Ramos (cell line): ENCODE measurements at regions not wholly inside any gene's neighbourhood (a gene's known extent, or its start where the extent isn't known, plus 50 kb on each side); places are given as distances from the start of the nearest gene placed in this dataset.

Experiments
- in situ Hi-C: fragments of 300-500 bp; cut with MboI; formaldehyde crosslinking; loops from one replicate; pipeline ENCODE4 v1.14.3; 2022; ENCODE audit warnings: low sequenced_read_pairs; ENCODE audit not compliant: unreplicated experiment

DNA sequence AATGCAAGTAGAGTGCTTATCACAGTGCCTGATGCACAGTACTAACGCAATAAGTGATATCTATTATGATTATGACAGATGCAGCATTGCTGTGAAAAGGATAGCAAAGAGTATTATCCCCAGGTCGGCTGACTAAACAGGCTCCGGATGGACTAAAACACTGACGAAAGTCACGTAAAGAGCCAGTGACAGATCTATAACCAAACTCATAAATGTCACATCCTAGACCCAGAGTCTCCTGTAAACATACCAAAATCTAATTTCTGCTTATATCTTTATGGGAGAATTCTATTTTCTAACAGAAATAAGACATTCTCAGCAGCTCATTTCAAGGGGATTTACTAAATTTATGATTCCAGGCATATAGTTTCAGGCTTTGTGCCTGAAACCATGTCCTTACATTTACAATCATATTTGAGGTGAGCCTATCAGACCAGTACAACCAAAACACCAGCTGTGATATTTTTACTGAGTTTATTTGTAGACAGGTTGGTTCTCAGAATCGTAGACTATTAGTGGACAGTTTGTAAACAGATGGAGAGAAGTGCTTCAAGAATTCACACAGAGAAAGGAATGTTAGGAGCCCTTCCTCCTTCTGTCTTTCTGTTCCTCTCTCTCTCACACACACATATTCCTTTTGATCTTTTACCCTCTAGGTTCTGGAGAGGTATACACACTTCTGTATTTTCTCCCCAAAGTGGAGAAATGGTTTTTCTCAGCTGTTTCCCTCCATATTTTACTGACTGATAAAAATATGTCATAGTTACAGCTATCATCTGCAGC is 52.4 kb upstream of the WDR26 start:
- in situ Hi-C loops = no loop called here

DNA sequence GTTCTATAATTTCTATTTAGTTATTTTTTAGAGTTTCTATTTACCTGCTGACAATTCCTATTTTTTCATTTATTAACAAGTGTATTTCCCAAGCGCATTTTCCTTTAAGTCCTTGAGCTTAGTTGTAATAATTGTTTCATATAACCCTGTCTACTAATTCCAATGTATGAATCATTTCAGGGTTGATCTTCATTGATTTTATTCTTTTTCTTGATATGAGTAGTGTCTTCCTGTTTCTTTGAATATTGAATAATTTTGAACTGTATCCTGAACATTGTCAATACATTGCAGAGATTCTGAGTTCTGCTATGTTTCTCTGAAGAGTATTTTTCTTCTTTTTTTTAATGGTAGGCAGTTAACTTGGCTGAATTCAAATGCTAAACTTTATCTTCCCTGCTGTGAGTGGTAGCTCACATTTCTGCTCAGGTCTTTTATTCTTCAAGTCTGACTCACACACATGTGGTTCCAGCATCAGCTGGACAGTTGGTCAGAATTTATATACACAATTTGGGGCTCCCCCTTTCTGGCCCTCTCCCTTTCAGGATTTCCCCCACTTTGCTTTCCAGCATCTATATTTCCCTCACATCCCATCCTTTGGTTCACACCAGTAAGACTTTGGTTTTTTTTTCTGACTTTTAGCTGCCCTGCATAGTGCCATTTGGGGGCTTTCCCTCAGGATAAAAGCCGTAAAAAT is 54.4 kb upstream of the WDR26 start:
- in situ Hi-C loops = no loop called here

DNA sequence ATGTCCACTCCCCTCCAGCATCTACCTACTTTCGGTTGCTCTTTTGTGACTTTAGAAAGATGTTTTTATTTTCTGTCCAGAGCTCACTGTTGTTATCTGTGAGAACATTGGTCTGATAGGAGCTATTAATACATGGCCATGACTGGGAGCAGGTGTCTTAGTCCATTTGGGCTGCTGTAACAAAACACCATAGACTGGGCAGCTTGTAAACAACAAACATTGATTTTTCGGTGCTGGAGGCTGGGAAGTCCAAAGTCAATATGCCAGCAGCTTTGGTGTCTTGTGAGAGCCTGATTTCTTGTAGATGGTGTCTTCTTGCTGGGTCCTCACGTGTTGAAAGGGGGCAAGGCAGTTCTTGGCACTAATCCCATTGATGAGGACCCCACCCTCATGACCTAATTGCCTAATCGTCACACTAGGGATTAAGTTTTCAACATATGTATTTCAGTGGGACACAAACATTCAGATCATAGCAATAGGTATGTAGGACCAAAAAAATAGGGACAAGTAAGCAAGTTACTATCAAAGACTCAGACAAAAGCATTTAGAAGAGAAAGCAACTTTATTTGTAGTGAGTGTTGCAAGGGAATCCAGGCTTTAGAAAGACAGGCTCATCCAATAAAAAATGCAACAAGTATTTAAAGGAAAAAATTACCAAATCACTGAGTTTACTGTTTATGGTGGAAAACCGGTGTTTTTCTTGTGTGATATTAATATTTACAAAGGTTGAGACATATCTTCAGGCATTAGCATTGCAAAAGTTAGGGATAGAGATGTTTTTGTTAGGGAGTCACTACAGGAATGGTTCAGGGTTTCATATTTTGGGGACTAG is 55.2 kb upstream of the WDR26 start:
- in situ Hi-C loops = no loop called here

DNA sequence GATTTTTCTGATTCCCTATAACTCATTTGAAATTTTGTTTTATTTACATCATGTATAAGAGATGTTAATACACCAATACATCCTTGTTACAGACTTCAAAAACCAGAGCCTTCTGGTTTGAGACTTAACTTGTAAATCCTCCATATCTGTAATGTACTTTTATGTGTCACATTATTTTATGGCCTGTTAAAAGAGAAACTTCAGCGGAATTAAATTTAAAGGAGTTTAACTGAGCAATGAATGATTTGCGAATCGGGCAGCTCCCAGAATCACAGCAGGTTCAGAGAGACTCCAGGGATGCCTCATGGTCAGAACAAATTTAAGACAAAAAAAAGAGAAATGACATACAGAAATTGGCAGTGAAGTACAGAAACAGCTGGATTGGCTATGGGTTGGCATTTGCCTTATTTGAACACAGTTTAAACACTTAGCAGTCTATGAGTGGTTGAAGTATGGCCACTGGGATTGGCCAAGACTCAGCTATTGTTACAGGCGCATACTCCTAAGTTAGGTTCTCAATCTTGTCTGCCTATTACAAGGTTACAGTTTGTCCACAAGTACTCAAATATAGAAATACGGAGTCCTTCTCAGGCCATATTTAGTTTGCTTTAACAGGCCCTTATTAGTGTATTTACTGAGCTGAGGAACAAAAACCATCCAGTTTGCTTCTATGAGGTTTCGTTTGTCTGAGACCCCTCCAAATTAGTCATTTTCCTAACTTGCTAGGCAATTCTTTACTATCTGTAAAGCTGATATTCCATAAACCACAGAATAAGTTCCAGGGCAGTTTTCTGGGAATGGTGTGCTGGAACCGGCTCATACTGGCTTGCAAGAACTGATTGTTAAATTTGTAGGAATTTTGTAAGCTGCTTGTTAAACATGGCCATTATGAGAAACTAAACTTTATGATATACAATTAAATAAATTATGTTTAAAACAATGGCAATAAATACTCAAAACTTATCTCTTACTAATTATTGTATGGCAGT is 56.2 kb upstream of the WDR26 start:
- in situ Hi-C loops = no loop called here

DNA sequence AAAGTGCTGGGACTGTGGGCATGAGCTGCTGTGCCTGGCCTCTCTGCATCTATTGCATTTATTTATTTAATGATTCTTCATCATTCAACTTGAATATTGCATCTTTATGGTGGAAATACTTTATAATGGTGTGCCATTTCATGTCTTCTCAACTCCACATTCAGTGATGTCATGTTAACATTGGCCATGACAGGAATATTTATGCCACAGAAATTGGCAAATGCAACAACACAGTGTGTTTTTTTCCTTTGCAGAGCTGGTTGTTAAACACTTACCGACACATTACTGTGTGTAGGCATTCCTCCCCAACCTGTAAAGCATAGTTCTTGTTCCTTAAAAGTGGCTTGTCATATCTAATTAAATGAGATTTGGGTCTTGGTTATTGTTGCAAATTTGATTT is 57.4 kb upstream of the WDR26 start:
- in situ Hi-C loops = no loop called here

DNA sequence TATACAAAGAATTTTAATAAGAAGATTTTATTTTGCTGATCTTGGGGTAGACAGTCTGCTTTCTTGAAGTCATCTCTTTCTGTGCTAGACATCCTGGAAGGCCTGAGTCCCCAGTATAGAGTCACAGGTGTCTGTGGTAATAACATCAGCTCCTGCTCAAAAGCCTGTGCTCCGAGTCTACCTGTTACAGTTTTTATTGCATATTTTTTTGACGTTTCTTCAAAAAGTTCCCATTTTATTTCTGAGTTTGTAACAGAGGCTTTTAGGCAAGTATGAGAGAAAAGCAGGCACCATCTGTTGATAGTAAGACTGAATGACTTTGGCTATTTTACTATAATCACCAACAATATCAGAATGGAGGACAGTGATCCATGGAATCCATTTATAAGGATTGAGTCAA is 58.0 kb upstream of the WDR26 start:
- in situ Hi-C loops = no loop called here

DNA sequence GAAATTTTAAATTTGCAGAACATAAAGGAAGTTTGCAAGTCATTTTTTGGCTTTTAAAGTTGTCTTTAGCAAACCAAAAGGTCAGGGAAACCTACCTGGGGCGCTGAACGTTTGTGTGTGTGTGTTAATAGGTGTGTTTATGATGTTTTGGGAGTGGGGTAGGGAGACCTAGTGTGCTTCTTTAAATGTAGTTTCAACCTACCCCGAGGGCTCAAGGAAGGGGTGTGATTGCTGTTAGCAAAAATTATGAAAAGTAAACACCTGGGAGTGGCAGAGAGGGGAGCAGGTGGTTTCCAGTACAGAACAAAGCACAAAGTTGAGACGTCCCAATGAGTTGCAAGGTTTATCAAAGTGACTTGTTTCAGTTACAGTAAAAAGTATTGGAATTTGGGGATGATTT is 58.7 kb upstream of the WDR26 start:
- in situ Hi-C loops = no loop called here

DNA sequence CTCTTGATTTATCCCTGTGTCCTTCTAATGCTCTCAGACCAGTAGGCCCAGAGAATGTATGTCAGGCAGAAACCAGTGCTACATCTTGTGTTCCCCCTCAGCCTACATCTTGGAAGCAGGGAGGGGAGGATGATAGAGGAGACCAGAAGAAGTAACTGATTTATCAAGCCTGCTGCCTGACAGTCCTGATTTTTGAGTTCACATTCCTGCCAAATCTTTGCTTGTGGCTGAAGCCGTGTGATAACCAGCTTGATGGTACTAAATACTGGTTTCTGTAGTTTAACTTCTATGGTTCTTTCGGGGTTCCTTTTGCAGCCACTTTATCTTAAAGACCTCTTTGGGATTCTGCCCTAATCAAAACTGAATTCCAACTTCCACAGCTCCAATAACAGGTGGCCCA is 59.7 kb upstream of the WDR26 start:
- in situ Hi-C loops = no loop called here

DNA sequence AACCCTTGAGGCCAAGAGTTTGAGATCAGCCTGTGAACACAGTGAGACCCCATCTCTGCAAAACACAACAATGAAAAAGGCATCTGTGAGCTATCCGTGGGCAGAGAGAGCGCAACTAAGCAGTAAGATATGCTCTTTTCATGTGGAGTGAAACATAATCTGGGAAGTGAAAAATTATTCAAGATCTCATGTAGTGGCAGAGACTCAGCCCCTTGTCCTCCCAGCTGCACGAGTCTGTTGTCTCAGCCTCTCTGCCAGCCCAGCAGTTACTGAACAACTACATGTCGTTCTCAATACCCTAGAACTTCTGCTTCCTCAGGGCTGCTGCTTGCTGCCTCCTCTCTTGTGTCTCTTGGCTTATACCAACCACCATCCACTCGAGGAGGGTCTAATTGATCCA is 61.3 kb upstream of the WDR26 start:
- in situ Hi-C loops = no loop called here

DNA sequence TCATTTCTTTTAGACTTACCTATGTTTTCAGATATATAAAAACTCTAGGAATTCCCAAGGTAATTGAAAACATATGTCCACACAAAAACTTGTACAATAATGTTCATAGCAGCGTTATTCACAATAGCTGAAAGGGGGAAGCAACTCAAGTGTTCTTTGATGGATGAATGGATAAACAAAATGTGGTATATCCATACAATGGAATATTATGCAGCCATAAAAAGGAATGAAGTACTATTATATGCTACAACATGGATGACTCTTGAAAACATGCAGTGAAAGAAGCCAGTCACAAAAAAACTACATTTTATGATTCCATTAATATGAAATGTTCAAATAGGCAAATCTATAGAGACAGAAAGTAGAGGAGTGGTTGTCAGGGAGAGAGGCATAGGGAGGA is 62.2 kb upstream of the WDR26 start:
- in situ Hi-C loops = no loop called here

DNA sequence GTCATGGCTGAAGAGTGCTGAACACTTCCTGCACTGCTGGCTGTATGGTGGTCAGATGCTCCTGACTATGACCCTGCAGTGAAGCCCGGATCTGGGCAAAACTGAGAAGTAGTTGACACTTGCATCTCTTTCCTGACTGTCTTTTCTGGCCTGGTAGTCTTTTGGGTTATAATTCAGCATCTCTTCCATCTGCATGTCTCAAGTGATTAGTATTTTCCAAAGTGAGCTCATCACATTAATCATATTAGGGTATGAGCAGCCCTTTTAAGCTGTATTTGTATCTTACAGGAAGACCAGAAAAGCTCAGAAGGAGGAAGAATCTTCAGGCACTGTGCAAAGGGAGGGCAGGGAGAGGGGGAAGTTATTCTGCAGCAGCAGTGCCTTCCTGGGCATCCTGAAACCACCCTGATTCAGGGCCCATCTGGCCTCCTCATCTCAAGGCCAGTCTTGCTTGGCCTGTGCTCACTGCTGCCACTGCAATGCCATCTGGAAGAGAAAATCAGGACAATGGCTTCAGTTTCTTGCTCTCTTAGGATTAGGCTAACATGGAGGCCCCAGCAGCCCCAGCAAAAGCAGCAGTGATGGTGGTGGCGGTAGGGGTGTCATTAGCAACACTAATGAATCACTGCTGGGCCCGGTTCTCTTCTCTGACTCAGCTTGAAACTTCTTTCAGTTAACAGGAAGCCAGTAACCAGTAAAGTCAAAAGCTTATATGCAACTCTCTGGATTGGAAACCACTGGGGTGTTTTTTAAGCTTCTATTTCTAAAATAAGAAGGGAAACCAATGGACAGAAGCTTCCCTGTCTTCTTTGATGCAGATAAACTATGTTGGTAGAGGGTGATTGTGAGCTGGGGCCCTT is 63.3 kb upstream of the WDR26 start:
- in situ Hi-C loops = no loop called here

DNA sequence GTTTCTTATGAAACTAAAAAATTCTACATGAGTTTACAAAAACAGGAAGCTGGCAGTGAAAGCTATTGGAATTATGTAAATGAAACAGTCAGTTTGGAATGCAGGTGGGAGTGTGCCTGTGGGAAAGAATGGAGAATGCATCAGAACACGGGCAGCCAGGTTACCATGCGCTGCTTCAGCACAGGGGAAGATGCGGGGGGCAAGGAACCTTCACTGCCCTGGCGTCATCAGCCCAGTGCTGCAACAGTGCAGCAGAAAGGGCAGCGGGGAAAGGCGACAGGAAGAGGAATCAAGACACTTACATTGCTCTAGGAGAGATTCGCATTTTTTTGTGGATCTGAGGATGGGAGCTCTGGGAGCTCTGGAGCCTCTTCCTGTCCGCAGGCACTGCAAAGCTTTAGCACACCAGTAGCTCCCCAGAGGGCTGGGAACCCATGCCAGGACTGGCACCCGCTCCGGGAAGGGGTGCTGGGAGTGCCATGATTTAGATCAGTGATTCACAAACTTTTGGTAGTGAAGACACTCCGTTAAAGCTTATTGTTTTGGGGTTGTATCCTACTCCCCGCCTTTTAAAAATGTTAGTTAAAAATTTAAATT is 64.1 kb upstream of the WDR26 start:
- in situ Hi-C loops = no loop called here

DNA sequence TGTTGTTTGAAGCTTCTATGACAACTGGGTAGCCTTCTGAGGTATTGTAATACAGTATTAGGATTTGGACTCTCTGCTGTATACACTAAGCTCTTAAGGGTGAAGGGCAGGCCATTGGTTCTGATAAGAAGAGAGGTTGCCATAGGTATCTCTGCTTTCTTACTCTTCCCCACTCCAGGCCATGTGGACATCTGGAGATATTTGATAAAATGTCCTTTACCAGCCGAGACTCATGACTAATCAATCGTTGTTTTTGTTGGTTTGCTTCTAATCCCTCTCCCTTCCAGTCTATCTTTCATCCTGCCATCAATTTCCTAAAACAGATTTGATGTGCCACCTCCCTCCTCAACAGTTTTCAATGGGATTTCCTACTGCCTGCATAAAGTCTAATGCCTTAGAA is 64.6 kb upstream of the WDR26 start:
- in situ Hi-C loops = no loop called here

DNA sequence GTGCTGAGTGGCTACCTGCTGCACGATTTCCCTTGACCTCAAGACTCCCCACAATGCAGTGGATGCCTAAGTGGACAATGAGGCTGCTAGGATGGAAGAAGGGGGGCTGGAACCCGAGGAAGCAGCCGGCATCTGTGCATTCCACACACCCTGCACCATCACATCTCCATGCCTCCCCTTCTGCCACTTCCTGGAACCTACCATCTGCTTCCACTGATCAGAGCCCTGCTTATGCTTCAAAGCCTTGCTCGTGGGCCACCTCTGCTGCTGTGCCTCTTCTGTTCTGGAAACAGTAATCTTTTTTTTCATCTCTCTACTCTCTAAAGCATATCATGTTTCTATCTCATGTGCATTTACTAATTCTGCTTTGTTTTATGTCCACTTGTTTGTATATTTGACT is 66.2 kb upstream of the WDR26 start:
- in situ Hi-C loops = no loop called here

DNA sequence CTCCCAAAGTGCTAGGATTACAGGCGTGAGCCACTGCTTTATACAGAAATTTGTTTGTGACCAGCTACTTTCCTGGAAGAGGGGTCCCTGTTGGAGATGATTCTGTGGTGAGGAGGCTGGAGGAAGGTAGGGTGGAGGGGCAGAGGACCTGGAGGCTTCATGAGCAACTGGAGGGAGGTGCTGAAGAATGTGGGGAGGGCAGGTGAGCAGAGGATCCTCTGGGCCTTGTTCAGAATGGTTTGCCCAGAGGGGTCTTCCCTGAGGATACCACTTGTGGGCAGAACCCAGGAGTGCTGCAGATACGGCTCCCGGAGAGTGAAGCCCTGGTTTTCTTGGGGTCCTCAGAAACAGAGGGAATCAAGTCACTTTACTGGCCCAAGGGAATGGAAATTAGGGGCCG is 67.2 kb upstream of the WDR26 start:
- in situ Hi-C loops = no loop called here

DNA sequence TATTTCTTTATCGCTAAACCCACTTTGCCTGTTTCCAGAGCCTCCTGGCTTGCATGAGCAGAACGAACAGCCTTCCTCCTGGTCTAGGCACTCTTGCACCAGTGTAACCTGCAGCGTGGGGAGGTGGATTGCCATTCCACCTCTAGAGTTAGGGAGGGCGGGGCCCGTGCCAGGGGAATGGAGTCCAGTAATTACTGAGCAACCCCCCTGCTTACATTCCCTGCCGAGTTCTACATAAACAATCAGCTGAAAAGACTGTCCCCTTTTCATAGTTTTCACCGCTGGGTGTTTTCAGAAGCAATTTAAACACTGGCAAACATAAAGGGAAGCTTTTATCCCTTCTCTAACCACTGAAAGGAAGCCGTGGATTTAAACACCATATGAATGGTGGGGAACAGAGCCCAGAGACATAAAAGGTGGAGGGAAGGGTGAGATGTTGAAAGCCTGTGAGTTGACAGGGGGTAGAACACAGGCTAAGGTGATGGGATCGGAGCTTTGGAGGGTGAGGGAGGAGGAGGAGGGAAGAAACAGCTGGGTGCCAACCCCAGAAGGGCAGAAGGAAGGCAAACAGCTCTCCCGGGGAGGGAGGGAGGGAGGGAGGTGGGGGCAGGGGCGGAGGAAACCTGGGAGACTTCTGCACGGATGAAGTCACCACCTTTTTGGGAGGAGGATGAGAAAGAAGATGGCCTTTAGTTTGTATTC is 68.0 kb upstream of the WDR26 start:
- in situ Hi-C loops = no loop called here

DNA sequence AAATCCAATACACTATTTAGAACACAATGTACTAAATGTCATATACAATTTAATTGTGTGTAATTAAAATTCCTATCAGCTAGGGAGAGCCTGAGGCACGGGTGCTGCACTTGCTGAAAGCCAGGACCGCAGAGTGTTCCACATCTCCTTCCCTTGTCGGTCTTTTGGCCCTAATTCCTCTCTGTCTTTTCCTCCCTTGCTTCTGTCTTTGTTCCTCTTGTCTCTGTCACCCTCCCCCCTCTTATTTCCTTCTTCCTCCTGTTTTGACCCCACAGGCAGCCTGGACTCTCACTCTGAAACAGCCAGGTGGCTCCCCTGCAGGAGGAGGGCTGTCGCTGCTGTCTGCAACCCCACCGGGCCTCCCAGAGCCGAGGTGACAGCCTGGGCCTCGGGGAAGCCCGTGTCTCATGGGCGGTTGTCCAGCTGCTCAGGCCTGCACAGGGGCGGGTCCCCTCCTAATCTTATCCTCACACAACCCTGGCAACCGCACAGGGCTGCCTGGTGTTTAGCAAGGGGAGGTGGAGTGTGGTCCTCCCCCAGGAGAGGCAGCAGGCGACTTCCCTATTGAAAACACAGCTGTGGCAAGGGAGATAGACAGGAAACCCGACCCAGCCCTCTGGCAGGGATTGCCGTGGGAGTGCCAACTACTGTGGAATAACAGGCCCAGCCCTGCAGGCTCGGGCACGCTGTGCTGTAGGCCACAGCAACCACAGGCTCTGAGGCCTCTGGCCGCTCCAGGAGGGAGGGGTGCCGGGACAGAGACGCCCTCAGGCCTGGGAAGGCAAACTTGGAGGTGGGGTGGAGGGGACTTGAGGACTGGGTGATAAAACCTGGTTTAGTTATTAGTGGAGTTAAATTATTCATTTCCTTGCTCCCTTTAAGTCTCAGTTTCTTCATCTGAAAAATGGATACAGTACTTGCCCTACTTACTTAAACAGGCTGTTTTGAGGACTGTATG is 68.8 kb upstream of the WDR26 start:
- in situ Hi-C loops = no loop called here
